ENCODE measurements at regions not wholly inside any gene's neighbourhood (a gene's known extent, or its start where the extent isn't known, plus 50 kb on each side); places are given as distances from the start of the nearest gene placed in this dataset.

DNA sequence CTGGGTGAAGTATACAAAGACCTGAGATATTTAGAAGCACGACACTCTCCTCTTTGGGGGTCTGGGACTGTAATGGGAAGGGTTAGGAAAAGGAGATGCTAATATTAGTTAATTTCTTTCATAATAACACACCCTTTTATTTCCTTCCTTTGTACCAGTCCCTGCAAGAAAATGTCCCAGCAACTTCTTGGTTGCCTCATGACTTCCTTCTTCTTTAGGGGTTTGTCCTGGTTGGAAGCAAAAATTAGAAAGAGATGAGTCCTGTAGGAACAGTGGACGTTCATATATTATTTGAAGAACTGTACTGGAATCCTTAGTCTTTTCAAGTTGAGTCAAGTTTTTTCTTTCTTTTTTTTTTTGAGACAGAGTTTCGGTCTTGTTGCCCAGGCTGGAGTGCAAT, 227.8 kb upstream of the TBL1XR1 start:
- in situ Hi-C loops (cut with HindIII; ENCODE audit: low sequenced_read_pairs), result no loop called here
- TF ChIP-seq, protein P1, sequence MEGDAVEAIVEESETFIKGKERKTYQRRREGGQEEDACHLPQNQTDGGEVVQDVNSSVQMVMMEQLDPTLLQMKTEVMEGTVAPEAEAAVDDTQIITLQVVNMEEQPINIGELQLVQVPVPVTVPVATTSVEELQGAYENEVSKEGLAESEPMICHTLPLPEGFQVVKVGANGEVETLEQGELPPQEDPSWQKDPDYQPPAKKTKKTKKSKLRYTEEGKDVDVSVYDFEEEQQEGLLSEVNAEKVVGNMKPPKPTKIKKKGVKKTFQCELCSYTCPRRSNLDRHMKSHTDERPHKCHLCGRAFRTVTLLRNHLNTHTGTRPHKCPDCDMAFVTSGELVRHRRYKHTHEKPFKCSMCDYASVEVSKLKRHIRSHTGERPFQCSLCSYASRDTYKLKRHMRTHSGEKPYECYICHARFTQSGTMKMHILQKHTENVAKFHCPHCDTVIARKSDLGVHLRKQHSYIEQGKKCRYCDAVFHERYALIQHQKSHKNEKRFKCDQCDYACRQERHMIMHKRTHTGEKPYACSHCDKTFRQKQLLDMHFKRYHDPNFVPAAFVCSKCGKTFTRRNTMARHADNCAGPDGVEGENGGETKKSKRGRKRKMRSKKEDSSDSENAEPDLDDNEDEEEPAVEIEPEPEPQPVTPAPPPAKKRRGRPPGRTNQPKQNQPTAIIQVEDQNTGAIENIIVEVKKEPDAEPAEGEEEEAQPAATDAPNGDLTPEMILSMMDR (IDR thresholded peaks at IDR 0.05; ENCODE audit: low read depth, low read length), result no peak
- no peak for DNase-seq (ENCODE audit: low read depth, low spot score)

GRCh38 chr3:177426106-177426877, 229.0 kb upstream of the TBL1XR1 start:
- TF ChIP-seq, protein P1 (IDR thresholded peaks at IDR 0.05; ENCODE audit: low read depth, low read length), result no peak
- in situ Hi-C loops (cut with HindIII; ENCODE audit: low sequenced_read_pairs), result no loop called here
- DNase-seq (ENCODE audit: low read depth, low spot score), result no peak
- no peak overlapping the region for H3K4me3 ChIP-seq (ENCODE audit: low read depth, low read length)

More for the DNA sequence above, 227.8 kb upstream of the TBL1XR1 start:
- H3K4me3 ChIP-seq (ENCODE audit: low read depth, low read length), result no peak overlapping the region

DNA sequence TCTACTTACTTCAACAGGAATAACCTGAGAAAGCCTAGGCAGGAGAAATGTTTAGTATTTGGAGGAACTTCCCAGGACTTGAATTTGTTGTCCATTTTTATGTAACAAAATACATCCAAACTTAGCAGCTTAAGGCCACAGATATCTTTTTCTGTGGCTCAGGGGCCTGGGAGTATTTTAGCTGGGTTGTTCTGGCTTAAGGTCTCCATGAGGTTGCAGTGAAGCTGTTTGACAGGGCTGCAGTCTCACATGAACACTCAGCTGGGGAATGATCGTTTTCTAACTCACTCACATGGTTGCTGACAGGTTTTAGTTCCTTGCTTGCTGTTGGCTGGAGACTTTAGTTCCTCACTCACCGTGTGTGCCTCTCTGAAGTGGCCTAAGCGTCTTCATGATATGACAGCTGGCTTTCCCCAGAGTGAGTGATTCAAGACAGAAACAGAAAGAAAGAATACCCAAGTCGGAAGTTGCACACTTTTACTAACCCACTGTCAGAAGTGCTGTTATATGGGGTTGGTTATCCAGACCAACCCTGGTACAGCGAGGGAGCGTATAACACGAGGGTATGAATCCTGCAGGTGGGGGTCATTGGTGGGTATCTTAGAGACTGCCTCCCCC, 229.7 kb upstream of the TBL1XR1 start:
- DNase-seq (ENCODE audit: low read depth, low spot score), result no peak
- in situ Hi-C loops (cut with HindIII; ENCODE audit: low sequenced_read_pairs), result no loop called here
- H3K4me3 ChIP-seq (ENCODE audit: low read depth, low read length), result no peak overlapping the region
- TF ChIP-seq, protein P1 (IDR thresholded peaks at IDR 0.05; ENCODE audit: low read depth, low read length), result no peak

DNA sequence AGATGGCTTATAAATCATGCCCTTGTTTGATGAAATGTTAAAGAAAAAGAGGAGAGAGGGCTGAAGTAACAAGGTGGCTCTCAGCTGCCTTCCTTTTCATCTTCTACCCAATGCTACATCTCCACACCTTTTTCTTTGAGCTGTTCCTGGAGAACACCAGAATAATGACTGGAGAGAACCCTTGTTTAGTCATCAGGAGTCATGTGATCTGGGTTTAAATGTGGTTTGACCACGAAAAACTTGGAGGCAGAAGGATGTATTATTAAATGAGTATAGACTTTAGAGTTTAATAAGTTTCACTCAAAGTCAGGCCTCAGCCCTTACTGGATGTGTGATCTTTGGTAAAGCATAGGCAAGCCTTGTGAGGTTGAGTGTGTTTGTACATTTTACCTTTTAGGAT, 230.3 kb upstream of the TBL1XR1 start:
- TF ChIP-seq, protein P1 (IDR thresholded peaks at IDR 0.05; ENCODE audit: low read depth, low read length), result no peak
- in situ Hi-C loops (cut with HindIII; ENCODE audit: low sequenced_read_pairs), result no loop called here
- H3K4me3 ChIP-seq (ENCODE audit: low read depth, low read length), result no peak overlapping the region
- DNase-seq (ENCODE audit: low read depth, low spot score), result peak; percentile 69

DNA sequence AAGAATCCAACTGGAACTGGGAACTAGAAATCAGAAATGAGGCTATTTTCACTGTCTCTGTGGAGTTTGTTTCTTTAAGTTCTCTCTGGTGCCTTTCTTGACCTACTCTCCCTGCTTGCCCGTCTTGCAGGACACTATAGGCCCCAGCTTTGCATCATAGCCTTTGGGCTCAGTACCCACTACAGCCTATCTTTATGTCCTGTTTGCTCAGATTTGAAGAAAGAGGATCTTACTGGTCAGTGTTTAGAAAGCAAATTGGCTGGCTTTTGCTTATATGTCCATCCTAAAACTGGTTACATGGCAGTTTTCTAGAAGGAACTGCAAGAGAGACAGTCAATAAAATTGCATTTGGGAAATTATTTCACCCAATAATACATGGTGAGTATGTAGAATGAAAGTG, 231.8 kb upstream of the TBL1XR1 start:
- DNase-seq (ENCODE audit: low read depth, low spot score), result no peak
- in situ Hi-C loops (cut with HindIII; ENCODE audit: low sequenced_read_pairs), result no loop called here
- TF ChIP-seq, protein P1 (IDR thresholded peaks at IDR 0.05; ENCODE audit: low read depth, low read length), result no peak
- no peak overlapping the region for H3K4me3 ChIP-seq (ENCODE audit: low read depth, low read length)

DNA sequence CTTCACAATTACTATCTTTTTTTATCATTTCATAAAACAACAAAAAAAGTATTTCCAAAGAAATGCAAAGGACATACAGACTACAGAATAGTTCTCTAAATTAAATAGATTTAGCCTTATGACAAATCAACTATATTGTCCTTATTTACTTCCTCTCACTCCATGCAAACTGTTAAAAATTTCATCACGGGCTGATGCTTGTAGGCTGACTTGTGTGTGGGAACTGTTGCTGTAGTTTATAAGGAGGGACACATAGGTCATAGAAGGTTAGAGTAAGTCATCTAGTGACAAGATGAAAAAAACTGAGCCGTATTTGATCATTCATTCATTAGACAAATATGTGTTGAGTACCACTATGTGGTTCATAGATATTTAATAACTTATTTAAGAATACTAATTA, 232.5 kb upstream of the TBL1XR1 start:
- TF ChIP-seq, protein P1 (IDR thresholded peaks at IDR 0.05; ENCODE audit: low read depth, low read length), result no peak
- no peak overlapping the region for H3K4me3 ChIP-seq (ENCODE audit: low read depth, low read length)
- in situ Hi-C loops (cut with HindIII; ENCODE audit: low sequenced_read_pairs), result no loop called here
- no peak for DNase-seq (ENCODE audit: low read depth, low spot score)

Data from astrocyte of the spinal cord (primary cell).